ENCODE measurements at regions not wholly inside any gene's neighbourhood (a gene's known extent, or its start where the extent isn't known, plus 50 kb on each side); places are given as distances from the start of the nearest gene placed in this dataset.

GRCh38 chr10:28127881-28128280, 129.0 kb upstream of the ODAD2 start:
- Histone ChIP-seq H3K9me3 (ENCODE audit: control insufficient read depth in 4 of 4, low read length in 3 of 4) (no peaks in the 10 kb centered on the region), H3K9ac (ENCODE audit: low read depth in 1 of 2, low read length in 2 of 2) (no peak overlapping the region), H3K36me3 (ENCODE audit: control insufficient read depth in 4 of 4, insufficient read depth in 3 of 4, low read depth in 1 of 4, low read length in 3 of 4) (no peaks in the 10 kb centered on the region), H3K4me3 (ENCODE audit: low read depth in 1 of 3, low read length in 3 of 3) (no peak overlapping the region), H3K27me3 (ENCODE audit: control insufficient read depth in 4 of 4, insufficient read depth in 4 of 4, low read length in 3 of 4) (no peaks in the 10 kb centered on the region), H3K27ac (ENCODE audit: low read depth in 1 of 2, low read length in 2 of 2) (no peak overlapping the region), H3K4me1 (ENCODE audit: control insufficient read depth in 4 of 4, insufficient read depth in 4 of 4, low read length in 3 of 4) (peaks cover 0 to 1% (median 0%) of the 10 kb centered on the region in 4 donors)
- DNase-seq (ENCODE audit: low spot score) = no peak
- WGBS = 98% methylated on average over 3 of the region's 3 CpGs
- TF ChIP-seq HNF4A (conservative IDR thresholded peaks at IDR 0.05) (no peak), JUND (IDR thresholded peaks at IDR 0.05) (no peak), GABPA (IDR thresholded peaks at IDR 0.05 in 1 of 2, conservative IDR thresholded peaks at IDR 0.05 in 1 of 2) (no peak), TAF1 (conservative IDR thresholded peaks at IDR 0.05) (no peak), FOXA1 (IDR thresholded peaks at IDR 0.05) (no peak), YY1 (IDR thresholded peaks at IDR 0.05) (no peak), RAD21 (IDR thresholded peaks at IDR 0.05) (no peak)
- TF ChIP-seq, protein P1, sequence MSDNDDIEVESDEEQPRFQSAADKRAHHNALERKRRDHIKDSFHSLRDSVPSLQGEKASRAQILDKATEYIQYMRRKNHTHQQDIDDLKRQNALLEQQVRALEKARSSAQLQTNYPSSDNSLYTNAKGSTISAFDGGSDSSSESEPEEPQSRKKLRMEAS (IDR thresholded peaks at IDR 0.05) = no peak

- no peaks in the 10 kb centered on the region for H3K36me3 ChIP-seq (ENCODE audit: control insufficient read depth in 4 of 4, insufficient read depth in 3 of 4, low read depth in 1 of 4, low read length in 3 of 4)
- TF ChIP-seq GABPA (IDR thresholded peaks at IDR 0.05 in 1 of 2, conservative IDR thresholded peaks at IDR 0.05 in 1 of 2) = no peak
- TF ChIP-seq, protein P2, sequence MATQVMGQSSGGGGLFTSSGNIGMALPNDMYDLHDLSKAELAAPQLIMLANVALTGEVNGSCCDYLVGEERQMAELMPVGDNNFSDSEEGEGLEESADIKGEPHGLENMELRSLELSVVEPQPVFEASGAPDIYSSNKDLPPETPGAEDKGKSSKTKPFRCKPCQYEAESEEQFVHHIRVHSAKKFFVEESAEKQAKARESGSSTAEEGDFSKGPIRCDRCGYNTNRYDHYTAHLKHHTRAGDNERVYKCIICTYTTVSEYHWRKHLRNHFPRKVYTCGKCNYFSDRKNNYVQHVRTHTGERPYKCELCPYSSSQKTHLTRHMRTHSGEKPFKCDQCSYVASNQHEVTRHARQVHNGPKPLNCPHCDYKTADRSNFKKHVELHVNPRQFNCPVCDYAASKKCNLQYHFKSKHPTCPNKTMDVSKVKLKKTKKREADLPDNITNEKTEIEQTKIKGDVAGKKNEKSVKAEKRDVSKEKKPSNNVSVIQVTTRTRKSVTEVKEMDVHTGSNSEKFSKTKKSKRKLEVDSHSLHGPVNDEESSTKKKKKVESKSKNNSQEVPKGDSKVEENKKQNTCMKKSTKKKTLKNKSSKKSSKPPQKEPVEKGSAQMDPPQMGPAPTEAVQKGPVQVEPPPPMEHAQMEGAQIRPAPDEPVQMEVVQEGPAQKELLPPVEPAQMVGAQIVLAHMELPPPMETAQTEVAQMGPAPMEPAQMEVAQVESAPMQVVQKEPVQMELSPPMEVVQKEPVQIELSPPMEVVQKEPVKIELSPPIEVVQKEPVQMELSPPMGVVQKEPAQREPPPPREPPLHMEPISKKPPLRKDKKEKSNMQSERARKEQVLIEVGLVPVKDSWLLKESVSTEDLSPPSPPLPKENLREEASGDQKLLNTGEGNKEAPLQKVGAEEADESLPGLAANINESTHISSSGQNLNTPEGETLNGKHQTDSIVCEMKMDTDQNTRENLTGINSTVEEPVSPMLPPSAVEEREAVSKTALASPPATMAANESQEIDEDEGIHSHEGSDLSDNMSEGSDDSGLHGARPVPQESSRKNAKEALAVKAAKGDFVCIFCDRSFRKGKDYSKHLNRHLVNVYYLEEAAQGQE (IDR thresholded peaks at IDR 0.05) = no peak
- no peak for TF ChIP-seq ATF3 (IDR thresholded peaks at IDR 0.05)
- no peak for TF ChIP-seq HNF4A (conservative IDR thresholded peaks at IDR 0.05)
- H3K27ac ChIP-seq (ENCODE audit: low read depth in 1 of 2, low read length in 2 of 2) = no peak overlapping the region
- H3K9me3 ChIP-seq (ENCODE audit: control insufficient read depth in 4 of 4, low read length in 3 of 4) = no peaks in the 10 kb centered on the region
- no peak overlapping the region for H3K4me3 ChIP-seq (ENCODE audit: low read depth in 1 of 3, low read length in 3 of 3)
- DNase-seq (ENCODE audit: low spot score) = no peak
- H3K27me3 ChIP-seq (ENCODE audit: control insufficient read depth in 4 of 4, insufficient read depth in 4 of 4, low read length in 3 of 4) = no peaks in the 10 kb centered on the region
- no peak overlapping the region for H3K9ac ChIP-seq (ENCODE audit: low read depth in 1 of 2, low read length in 2 of 2)
- peaks cover 0 to 3% (median 2%) of the 10 kb centered on the region in 4 donors for H3K4me1 ChIP-seq (ENCODE audit: control insufficient read depth in 4 of 4, insufficient read depth in 4 of 4, low read length in 3 of 4)
These were observed 126.8 kb upstream of the ODAD2 start for GRCh38 chr10:28125701-28126100.

DNA sequence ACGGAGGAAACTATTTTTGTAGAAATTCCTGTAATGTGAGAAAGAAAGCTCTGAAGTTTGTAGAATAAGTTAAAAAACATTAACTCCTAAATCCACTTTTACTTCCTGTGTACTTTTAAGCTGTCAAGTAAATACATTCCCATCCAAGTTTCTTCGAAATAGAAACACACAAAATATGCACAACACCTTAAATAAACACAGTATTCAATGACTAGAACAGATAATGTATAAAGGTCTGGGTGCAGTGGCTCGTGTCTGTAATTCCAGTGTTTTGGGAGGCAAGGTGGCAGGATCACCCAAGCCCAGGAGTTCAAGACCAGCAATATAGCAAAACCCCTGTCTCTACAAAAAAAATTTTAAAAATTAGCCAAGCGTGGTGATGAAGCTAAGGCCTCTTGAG, 121.9 kb upstream of the ODAD2 start:
- no peak for DNase-seq (ENCODE audit: low spot score)
- no peak overlapping the region for H3K4me3 ChIP-seq (ENCODE audit: low read depth in 1 of 3, low read length in 3 of 3)
- no peaks in the 10 kb centered on the region for H3K27me3 ChIP-seq (ENCODE audit: control insufficient read depth in 4 of 4, insufficient read depth in 4 of 4, low read length in 3 of 4)
- no peak overlapping the region for H3K9ac ChIP-seq (ENCODE audit: low read depth in 1 of 2, low read length in 2 of 2)
- H3K9me3 ChIP-seq (ENCODE audit: control insufficient read depth in 4 of 4, low read length in 3 of 4) = no peaks in the 10 kb centered on the region
- peaks cover 4 to 16% (median 10%) of the 10 kb centered on the region in 4 donors for H3K4me1 ChIP-seq (ENCODE audit: control insufficient read depth in 4 of 4, insufficient read depth in 4 of 4, low read length in 3 of 4)
- H3K36me3 ChIP-seq (ENCODE audit: control insufficient read depth in 4 of 4, insufficient read depth in 3 of 4, low read depth in 1 of 4, low read length in 3 of 4) = no peaks in the 10 kb centered on the region
- peak overlapping the region; percentile 27 to 59 for H3K27ac ChIP-seq (ENCODE audit: low read depth in 1 of 2, low read length in 2 of 2)
- TF ChIP-seq RAD21 (IDR thresholded peaks at IDR 0.05) (peak in 1 of 2 donors; percentile 17), ATF3 (IDR thresholded peaks at IDR 0.05) (no peak), HNF4A (conservative IDR thresholded peaks at IDR 0.05) (peak in 1 of 2 donors; percentile 14), RXRA (IDR thresholded peaks at IDR 0.05) (no peak), NR2F2 (IDR thresholded peaks at IDR 0.05) (no peak), SP1 (IDR thresholded peaks at IDR 0.05) (no peak), JUND (IDR thresholded peaks at IDR 0.05) (no peak), EGR1 (IDR thresholded peaks at IDR 0.05; ENCODE audit: low read depth in 2 of 2) (no peak), YY1 (IDR thresholded peaks at IDR 0.05) (no peak), CTCF (IDR thresholded peaks at IDR 0.05; ENCODE audit: low read depth, low read length, missing input control) (no peak)
- TF ChIP-seq, protein P3, sequence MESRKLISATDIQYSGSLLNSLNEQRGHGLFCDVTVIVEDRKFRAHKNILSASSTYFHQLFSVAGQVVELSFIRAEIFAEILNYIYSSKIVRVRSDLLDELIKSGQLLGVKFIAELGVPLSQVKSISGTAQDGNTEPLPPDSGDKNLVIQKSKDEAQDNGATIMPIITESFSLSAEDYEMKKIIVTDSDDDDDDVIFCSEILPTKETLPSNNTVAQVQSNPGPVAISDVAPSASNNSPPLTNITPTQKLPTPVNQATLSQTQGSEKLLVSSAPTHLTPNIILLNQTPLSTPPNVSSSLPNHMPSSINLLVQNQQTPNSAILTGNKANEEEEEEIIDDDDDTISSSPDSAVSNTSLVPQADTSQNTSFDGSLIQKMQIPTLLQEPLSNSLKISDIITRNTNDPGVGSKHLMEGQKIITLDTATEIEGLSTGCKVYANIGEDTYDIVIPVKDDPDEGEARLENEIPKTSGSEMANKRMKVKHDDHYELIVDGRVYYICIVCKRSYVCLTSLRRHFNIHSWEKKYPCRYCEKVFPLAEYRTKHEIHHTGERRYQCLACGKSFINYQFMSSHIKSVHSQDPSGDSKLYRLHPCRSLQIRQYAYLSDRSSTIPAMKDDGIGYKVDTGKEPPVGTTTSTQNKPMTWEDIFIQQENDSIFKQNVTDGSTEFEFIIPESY (IDR thresholded peaks at IDR 0.05) = no peak
- TF ChIP-seq, protein P1 (IDR thresholded peaks at IDR 0.05) = no peak
- WGBS = 44% methylated on average over 4 of the region's 4 CpGs

Measured in liver (tissue), 8 donors.